ENCODE measurements at regions not wholly inside any gene's neighbourhood (a gene's known extent, or its start where the extent isn't known, plus 50 kb on each side); places are given as distances from the start of the nearest gene placed in this dataset.

- ChIA-PET POLR2A (no interaction called here), CTCF (no interaction called here)
- H3K9ac ChIP-seq, result no peak overlapping the region
- no peak overlapping the region for H3K4me3 ChIP-seq (ENCODE audit: low read depth in 2 of 2, low read length in 1 of 2)
- no peaks in the 10 kb centered on the region for H3K9me3 ChIP-seq
- TF ChIP-seq NRF1 (IDR thresholded peaks at IDR 0.05; ENCODE audit: low read depth, low read length) (no peak), NFIC (IDR thresholded peaks at IDR 0.05; ENCODE audit: borderline replicate concordance) (no peak), CHD2 (IDR thresholded peaks at IDR 0.05; ENCODE audit: low read length, partially characterized antibody) (no peak), MXI1 (IDR thresholded peaks at IDR 0.05; ENCODE audit: low read depth, low read length) (no peak), TEAD4 (IDR thresholded peaks at IDR 0.05; ENCODE audit: borderline replicate concordance, insufficient read depth) (no peak), ELF1 (IDR thresholded peaks at IDR 0.05) (no peak), RCOR1 (IDR thresholded peaks at IDR 0.05; ENCODE audit: low read length) (no peak), RFX5 (IDR thresholded peaks at IDR 0.05; ENCODE audit: low read length) (no peak), ZBTB33 (IDR thresholded peaks at IDR 0.05; ENCODE audit: borderline replicate concordance, low read depth) (no peak), TCF12 (IDR thresholded peaks at IDR 0.05) (no peak), RAD21 (IDR thresholded peaks at IDR 0.05; ENCODE audit: low read length) (no peak), PBX3 (IDR thresholded peaks at IDR 0.05) (no peak), FOXM1 (IDR thresholded peaks at IDR 0.05; ENCODE audit: low read depth) (no peak), TAF1 (IDR thresholded peaks at IDR 0.05; ENCODE audit: borderline replicate concordance, low read depth, low read length) (no peak), FOSL2 (IDR thresholded peaks at IDR 0.05; ENCODE audit: borderline replicate concordance, low read depth) (no peak), POLR2AphosphoS5 (IDR thresholded peaks at IDR 0.05; ENCODE audit: low read depth, low read length) (no peak)
- TF ChIP-seq, protein P1, sequence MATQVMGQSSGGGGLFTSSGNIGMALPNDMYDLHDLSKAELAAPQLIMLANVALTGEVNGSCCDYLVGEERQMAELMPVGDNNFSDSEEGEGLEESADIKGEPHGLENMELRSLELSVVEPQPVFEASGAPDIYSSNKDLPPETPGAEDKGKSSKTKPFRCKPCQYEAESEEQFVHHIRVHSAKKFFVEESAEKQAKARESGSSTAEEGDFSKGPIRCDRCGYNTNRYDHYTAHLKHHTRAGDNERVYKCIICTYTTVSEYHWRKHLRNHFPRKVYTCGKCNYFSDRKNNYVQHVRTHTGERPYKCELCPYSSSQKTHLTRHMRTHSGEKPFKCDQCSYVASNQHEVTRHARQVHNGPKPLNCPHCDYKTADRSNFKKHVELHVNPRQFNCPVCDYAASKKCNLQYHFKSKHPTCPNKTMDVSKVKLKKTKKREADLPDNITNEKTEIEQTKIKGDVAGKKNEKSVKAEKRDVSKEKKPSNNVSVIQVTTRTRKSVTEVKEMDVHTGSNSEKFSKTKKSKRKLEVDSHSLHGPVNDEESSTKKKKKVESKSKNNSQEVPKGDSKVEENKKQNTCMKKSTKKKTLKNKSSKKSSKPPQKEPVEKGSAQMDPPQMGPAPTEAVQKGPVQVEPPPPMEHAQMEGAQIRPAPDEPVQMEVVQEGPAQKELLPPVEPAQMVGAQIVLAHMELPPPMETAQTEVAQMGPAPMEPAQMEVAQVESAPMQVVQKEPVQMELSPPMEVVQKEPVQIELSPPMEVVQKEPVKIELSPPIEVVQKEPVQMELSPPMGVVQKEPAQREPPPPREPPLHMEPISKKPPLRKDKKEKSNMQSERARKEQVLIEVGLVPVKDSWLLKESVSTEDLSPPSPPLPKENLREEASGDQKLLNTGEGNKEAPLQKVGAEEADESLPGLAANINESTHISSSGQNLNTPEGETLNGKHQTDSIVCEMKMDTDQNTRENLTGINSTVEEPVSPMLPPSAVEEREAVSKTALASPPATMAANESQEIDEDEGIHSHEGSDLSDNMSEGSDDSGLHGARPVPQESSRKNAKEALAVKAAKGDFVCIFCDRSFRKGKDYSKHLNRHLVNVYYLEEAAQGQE (IDR thresholded peaks at IDR 0.05; ENCODE audit: low read depth, low read length), result no peak
- TF ChIP-seq, protein P2, sequence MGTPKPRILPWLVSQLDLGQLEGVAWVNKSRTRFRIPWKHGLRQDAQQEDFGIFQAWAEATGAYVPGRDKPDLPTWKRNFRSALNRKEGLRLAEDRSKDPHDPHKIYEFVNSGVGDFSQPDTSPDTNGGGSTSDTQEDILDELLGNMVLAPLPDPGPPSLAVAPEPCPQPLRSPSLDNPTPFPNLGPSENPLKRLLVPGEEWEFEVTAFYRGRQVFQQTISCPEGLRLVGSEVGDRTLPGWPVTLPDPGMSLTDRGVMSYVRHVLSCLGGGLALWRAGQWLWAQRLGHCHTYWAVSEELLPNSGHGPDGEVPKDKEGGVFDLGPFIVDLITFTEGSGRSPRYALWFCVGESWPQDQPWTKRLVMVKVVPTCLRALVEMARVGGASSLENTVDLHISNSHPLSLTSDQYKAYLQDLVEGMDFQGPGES (IDR thresholded peaks at IDR 0.05; ENCODE audit: low read depth, low read length), result no peak
- no peak overlapping the region for H2AFZ ChIP-seq (ENCODE audit: low read depth)
- H3K4me1 ChIP-seq (ENCODE audit: control insufficient read depth in 1 of 2, insufficient read depth in 2 of 2, low read depth in 1 of 2, low read length in 1 of 2), result peaks cover 0 to 13% of the 10 kb centered on the region in 2 experiments; a peak in 2 of 4 replicates
- H3K79me2 ChIP-seq (ENCODE audit: insufficient read depth), result no peaks in the 10 kb centered on the region
- WGBS (ENCODE audit: low lambda C conversion rate), result 83% methylated on average over 5 of the region's 5 CpGs
- no peaks in the 10 kb centered on the region for H3K27me3 ChIP-seq (ENCODE audit: insufficient read depth)
- no peaks in the 10 kb centered on the region for H3K36me3 ChIP-seq (replicated peaks in 1 of 2; ENCODE audit: control insufficient read depth in 1 of 2, insufficient read depth in 2 of 2, low read length in 1 of 2)
- no peak overlapping the region for H3K4me2 ChIP-seq
- H3F3A ChIP-seq (replicated peaks; ENCODE audit: insufficient read depth), result peaks cover 12% of the 10 kb centered on the region
- H4K20me1 ChIP-seq (ENCODE audit: insufficient read depth), result no peaks in the 10 kb centered on the region
- no peaks in the 10 kb centered on the region for H3K9me2 ChIP-seq
- DNase-seq, result no peak
- H3K27ac ChIP-seq (ENCODE audit: low read depth in 2 of 2, low read length in 1 of 2), result no peak overlapping the region
Observed at GRCh38 chr11:97934572-97935208, 1086.1 kb upstream of the CNTN5 start.

All from SK-N-SH (cell line).